CD4-positive, CD25-positive, alpha-beta regulatory T cell (primary cell): ENCODE measurements at regions not wholly inside any gene's neighbourhood (a gene's known extent, or its start where the extent isn't known, plus 50 kb on each side); places are given as distances from the start of the nearest gene placed in this dataset.

Source experiments
- ATAC-seq, 2 donors: fragments of 150-1000 bp; cut with Tn5 transposase; one replicate each; pipeline ENCODE4 v1.10.0; 2021; ENCODE audit warnings: low read depth in 2 of 2, moderate number of reproducible peaks in 2 of 2, moderate library complexity in 1 of 2
- DNase-seq, 3 donors: peaks; one replicate each; pipeline versions ENCODE4 v3.0.0 to v3.0.0-alpha.2; 2012 to 2022; ENCODE audit warnings: mixed read lengths in 1 of 3
- H3K27ac ChIP-seq: one replicate; pipeline ENCODE4 v1.7.0; 2013; ENCODE audit warnings: mild to moderate bottlenecking, low read length; ENCODE audit not compliant: insufficient read depth, poor library complexity, severe bottlenecking
- H3K27me3 ChIP-seq: one replicate; pipeline ENCODE4 v1.7.0; 2013; ENCODE audit warnings: low read length; ENCODE audit not compliant: control insufficient read depth, insufficient read depth
- H3K36me3 ChIP-seq: one replicate; pipeline ENCODE4 v1.7.0; 2013; ENCODE audit warnings: mild to moderate bottlenecking, low read length, moderate library complexity; ENCODE audit not compliant: control insufficient read depth, insufficient read depth
- H3K4me1 ChIP-seq: 2 replicates; pipeline ENCODE4 v1.7.0; 2013; ENCODE audit warnings: mild to moderate bottlenecking, low read length; ENCODE audit not compliant: insufficient read depth, control insufficient read depth, poor library complexity, severe bottlenecking
- H3K4me3 ChIP-seq: one replicate; pipeline ENCODE4 v1.7.0; 2013; ENCODE audit warnings: low read depth, mild to moderate bottlenecking, low read length, moderate library complexity
- H3K9me3 ChIP-seq, 2 experiments: 1 replicate in 1 of 2; 2 replicates in 1 of 2; pipeline ENCODE4 v1.7.0; 2013; ENCODE audit warnings: low read length in 2 of 2, mild to moderate bottlenecking in 1 of 2, moderate library complexity in 1 of 2; ENCODE audit not compliant: control insufficient read depth in 2 of 2
- H3K27ac Mint-ChIP-seq, 3 donors: one replicate each; pipeline ENCODE4 v1.8.0; 2020 to 2022; ENCODE audit warnings: mild to moderate bottlenecking in 3 of 3, mixed read lengths in 3 of 3, moderate library complexity in 2 of 3
- H3K27me3 Mint-ChIP-seq: one replicate; pipeline ENCODE4 v1.8.0; 2022; ENCODE audit warnings: mild to moderate bottlenecking, mixed read lengths
- H3K36me3 Mint-ChIP-seq: one replicate; pipeline ENCODE4 v1.8.0; 2020; ENCODE audit warnings: mixed read lengths
- H3K4me1 Mint-ChIP-seq, 4 donors: one replicate each; pipeline ENCODE4 v1.8.0; 2020 to 2022; ENCODE audit warnings: mixed read lengths in 4 of 4, mild to moderate bottlenecking in 1 of 4
- H3K4me3 Mint-ChIP-seq, 4 donors: one replicate each; pipeline ENCODE4 v1.8.0; 2020 to 2022; ENCODE audit warnings: mild to moderate bottlenecking in 4 of 4, mixed read lengths in 4 of 4, moderate library complexity in 3 of 4
- H3K9me3 Mint-ChIP-seq, 7 donors: one replicate each; pipeline ENCODE4 v1.8.0; 2020 to 2022; ENCODE audit warnings: mixed read lengths in 7 of 7, mild to moderate bottlenecking in 3 of 7, moderate library complexity in 2 of 7

DNA sequence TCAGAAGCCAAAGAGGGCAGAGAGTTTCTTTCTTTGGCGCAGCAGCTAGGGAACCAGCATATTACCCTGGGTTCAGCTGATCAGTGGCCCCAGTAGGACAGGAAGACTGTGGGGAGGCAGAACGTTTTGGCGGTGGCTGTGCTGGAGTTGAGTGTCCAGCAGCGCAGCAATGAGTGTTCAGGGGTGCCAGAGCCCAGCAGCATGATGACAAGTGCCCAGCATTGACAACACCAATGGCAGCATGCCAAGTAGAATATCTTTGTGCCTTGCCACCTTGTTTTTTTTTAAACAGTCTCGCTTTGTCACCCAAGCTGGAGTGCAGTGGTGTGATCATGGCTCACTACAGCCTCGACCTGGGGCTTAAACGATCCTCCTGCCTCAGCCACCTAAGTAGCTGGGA, 106.7 kb upstream of the CDC42BPA start:
- Histone ChIP-seq H3K36me3 (no peaks in the 10 kb centered on the region), H3K27me3 (no peaks in the 10 kb centered on the region), H3K4me3 (no peak overlapping the region), H3K27ac (no peak overlapping the region), H3K4me1 (no peaks in the 10 kb centered on the region), H3K9me3 (no peaks in the 10 kb centered on the region)
- no peak for DNase-seq
- ATAC-seq, result no peak
- no peak overlapping the region for H3K4me3 Mint-ChIP-seq
- H3K27ac Mint-ChIP-seq, result no peak overlapping the region
- peaks cover 13% of the 10 kb centered on the region for H3K27me3 Mint-ChIP-seq
- no peaks in the 10 kb centered on the region for H3K36me3 Mint-ChIP-seq
- H3K9me3 Mint-ChIP-seq, result no peaks in the 10 kb centered on the region
- no peaks in the 10 kb centered on the region for H3K4me1 Mint-ChIP-seq

- no peaks in the 10 kb centered on the region for H3K9me3 ChIP-seq
- no peak for ATAC-seq
- Mint-ChIP-seq H3K9me3 (no peaks in the 10 kb centered on the region), H3K27ac (no peak overlapping the region), H3K4me1 (no peaks in the 10 kb centered on the region), H3K36me3 (no peaks in the 10 kb centered on the region), H3K27me3 (peaks cover 13% of the 10 kb centered on the region), H3K4me3 (no peak overlapping the region)
- H3K4me3 ChIP-seq, result no peak overlapping the region
- H3K27ac ChIP-seq, result no peak overlapping the region
- no peaks in the 10 kb centered on the region for H3K27me3 ChIP-seq
- no peaks in the 10 kb centered on the region for H3K36me3 ChIP-seq
- DNase-seq, result no peak
- H3K4me1 ChIP-seq, result no peaks in the 10 kb centered on the region
Observed at GRCh38 chr1:227424159-227424680, 105.9 kb upstream of the CDC42BPA start.

- Histone ChIP-seq H3K4me3 (no peak overlapping the region), H3K36me3 (no peaks in the 10 kb centered on the region), H3K27me3 (no peaks in the 10 kb centered on the region), H3K9me3 (no peaks in the 10 kb centered on the region), H3K27ac (no peak overlapping the region), H3K4me1 (no peaks in the 10 kb centered on the region)
- Mint-ChIP-seq H3K36me3 (no peaks in the 10 kb centered on the region), H3K27ac (no peak overlapping the region), H3K4me1 (no peaks in the 10 kb centered on the region), H3K9me3 (no peaks in the 10 kb centered on the region), H3K27me3 (peaks cover 11% of the 10 kb centered on the region), H3K4me3 (no peak overlapping the region)
- DNase-seq (no peak), ATAC-seq (no peak)
Observed at GRCh38 chr1:227422581-227422980, 104.3 kb upstream of the CDC42BPA start.

GRCh38 chr1:227420147-227420546, 101.9 kb upstream of the CDC42BPA start:
- no peak for DNase-seq
- Mint-ChIP-seq H3K9me3 (no peaks in the 10 kb centered on the region), H3K27me3 (peaks cover 8% of the 10 kb centered on the region), H3K4me3 (no peak overlapping the region), H3K4me1 (no peaks in the 10 kb centered on the region), H3K27ac (no peak overlapping the region), H3K36me3 (no peaks in the 10 kb centered on the region)
- Histone ChIP-seq H3K36me3 (no peaks in the 10 kb centered on the region), H3K27me3 (no peaks in the 10 kb centered on the region), H3K9me3 (no peaks in the 10 kb centered on the region), H3K4me1 (no peaks in the 10 kb centered on the region), H3K27ac (no peak overlapping the region), H3K4me3 (no peak overlapping the region)
- ATAC-seq, result no peak

GRCh38 chr1:227417756-227418480, 99.6 kb upstream of the CDC42BPA start:
- H3K9me3 Mint-ChIP-seq, result no peaks in the 10 kb centered on the region
- H3K36me3 ChIP-seq, result no peaks in the 10 kb centered on the region
- no peak overlapping the region for H3K4me3 ChIP-seq
- H3K27me3 ChIP-seq, result no peaks in the 10 kb centered on the region
- H3K27ac ChIP-seq, result no peak overlapping the region
- no peaks in the 10 kb centered on the region for H3K4me1 Mint-ChIP-seq
- ATAC-seq (no peak), DNase-seq (no peak)
- H3K36me3 Mint-ChIP-seq, result no peaks in the 10 kb centered on the region
- peaks cover 8% of the 10 kb centered on the region for H3K27me3 Mint-ChIP-seq
- no peaks in the 10 kb centered on the region for H3K4me1 ChIP-seq
- no peaks in the 10 kb centered on the region for H3K9me3 ChIP-seq
- H3K27ac Mint-ChIP-seq, result no peak overlapping the region
- no peak overlapping the region for H3K4me3 Mint-ChIP-seq

DNA sequence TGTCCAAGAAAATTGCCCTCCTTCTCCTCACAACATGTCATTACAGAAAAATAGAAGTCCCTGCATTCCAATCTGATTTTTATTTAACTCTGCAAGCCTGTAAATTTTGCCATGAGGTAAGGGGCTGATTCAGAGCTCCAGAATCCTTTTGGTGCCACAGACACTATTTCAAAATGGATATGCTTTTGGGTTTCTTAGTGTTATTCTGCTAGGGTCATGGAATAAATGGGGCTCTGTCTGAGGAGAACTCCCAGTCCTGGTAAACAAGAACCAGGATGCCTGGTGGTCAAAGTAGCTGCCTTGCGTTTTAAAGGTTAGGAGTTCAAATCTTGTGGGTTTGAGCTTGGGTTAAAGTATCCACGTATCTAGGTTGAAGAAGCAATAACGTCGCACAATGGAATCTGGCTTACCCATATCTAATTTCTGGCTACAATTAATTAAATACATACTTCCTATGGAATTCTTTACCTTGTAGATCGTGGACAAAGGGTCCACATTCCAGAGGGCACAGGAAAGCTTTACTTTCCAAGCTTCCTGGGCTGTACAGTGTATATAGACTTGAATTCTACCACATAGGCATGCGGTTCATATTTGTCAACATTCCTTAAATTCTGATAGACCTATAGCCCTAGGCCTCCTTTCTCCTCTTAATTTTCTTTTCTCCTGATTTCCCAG, 98.0 kb upstream of the CDC42BPA start:
- Mint-ChIP-seq H3K27me3 (peaks cover 3% of the 10 kb centered on the region), H3K4me1 (no peaks in the 10 kb centered on the region), H3K27ac (no peak overlapping the region), H3K36me3 (no peaks in the 10 kb centered on the region), H3K9me3 (peaks cover 0 to 3% (median 0%) of the 10 kb centered on the region in 7 donors), H3K4me3 (no peak overlapping the region)
- ATAC-seq (no peak), DNase-seq (no peak)
- no peaks in the 10 kb centered on the region for H3K36me3 ChIP-seq
- H3K4me1 ChIP-seq, result no peaks in the 10 kb centered on the region
- H3K27me3 ChIP-seq, result no peaks in the 10 kb centered on the region
- H3K4me3 ChIP-seq, result no peak overlapping the region
- H3K9me3 ChIP-seq, result no peaks in the 10 kb centered on the region
- no peak overlapping the region for H3K27ac ChIP-seq

GRCh38 chr1:227415115-227415790, 97.0 kb upstream of the CDC42BPA start:
- Histone ChIP-seq H3K9me3 (no peaks in the 10 kb centered on the region), H3K27ac (no peak overlapping the region), H3K27me3 (no peaks in the 10 kb centered on the region), H3K4me1 (no peaks in the 10 kb centered on the region), H3K36me3 (no peaks in the 10 kb centered on the region), H3K4me3 (no peak overlapping the region)
- Mint-ChIP-seq H3K4me1 (no peaks in the 10 kb centered on the region), H3K27ac (no peak overlapping the region), H3K4me3 (no peak overlapping the region), H3K36me3 (no peaks in the 10 kb centered on the region), H3K27me3 (no peaks in the 10 kb centered on the region), H3K9me3 (peaks cover 0 to 3% (median 0%) of the 10 kb centered on the region in 7 donors)
- ATAC-seq (no peak), DNase-seq (no peak)
